ENCODE measurements at regions not wholly inside any gene's neighbourhood (a gene's known extent, or its start where the extent isn't known, plus 50 kb on each side); places are given as distances from the start of the nearest gene placed in this dataset.

- no peak for FAIRE-seq
- Histone ChIP-seq H3K9ac (replicated peaks; ENCODE audit: extremely low read depth, insufficient read depth, low read length) (no peak overlapping the region), H4K20me1 (replicated peaks; ENCODE audit: control insufficient read depth, extremely low read depth, insufficient read depth, low read length) (no peaks in the 10 kb centered on the region), H3K4me1 (ENCODE audit: control insufficient read depth, extremely low read depth, insufficient read depth, low read length) (no peaks in the 10 kb centered on the region), H3K27ac (ENCODE audit: insufficient read depth, low read depth, low read length) (no peak overlapping the region), H3K79me2 (ENCODE audit: control insufficient read depth, insufficient read depth, low read length) (no peaks in the 10 kb centered on the region), H3K4me3 (replicated peaks in 1 of 3; ENCODE audit: insufficient read depth in 1 of 3, low read depth in 1 of 3, low read length in 3 of 3) (no peak overlapping the region), H3K9me3 (replicated peaks; ENCODE audit: control insufficient read depth, insufficient read depth, low read length) (no peaks in the 10 kb centered on the region), H3K36me3 (ENCODE audit: control insufficient read depth in 2 of 2, extremely low read depth in 1 of 2, insufficient read depth in 2 of 2, low read length in 2 of 2) (no peaks in the 10 kb centered on the region), H2AFZ (ENCODE audit: low read depth, low read length) (no peak overlapping the region), H3K4me2 (ENCODE audit: insufficient read depth, low read length) (no peak overlapping the region), H3K27me3 (ENCODE audit: control insufficient read depth in 2 of 2, insufficient read depth in 2 of 2, low read length in 2 of 2) (no peaks in the 10 kb centered on the region), H3K9me1 (replicated peaks; ENCODE audit: control insufficient read depth, extremely low read depth, insufficient read depth, low read length) (no peaks in the 10 kb centered on the region)
- TF ChIP-seq POLR2AphosphoS5 (IDR thresholded peaks at IDR 0.05; ENCODE audit: insufficient read depth, low read depth, low read length) (no peak), JUN (IDR thresholded peaks at IDR 0.05; ENCODE audit: borderline replicate concordance, insufficient read depth, insufficient read length, low read depth) (no peak), FOS (IDR thresholded peaks at IDR 0.05; ENCODE audit: borderline replicate concordance, insufficient read depth, low read length) (no peak), GATA2 (IDR thresholded peaks at IDR 0.05; ENCODE audit: insufficient read depth, insufficient read length, low read depth, low read length) (no peak), CTCF (IDR thresholded peaks at IDR 0.05; ENCODE audit: extremely low read depth in 1 of 2, insufficient read depth in 1 of 2, low read depth in 1 of 2, low read length in 2 of 2) (no peak), POLR2A (IDR thresholded peaks at IDR 0.05; ENCODE audit: low read depth, low read length) (no peak), MAX (IDR thresholded peaks at IDR 0.05; ENCODE audit: insufficient read depth, insufficient read length) (no peak), EZH2 (IDR thresholded peaks at IDR 0.05; ENCODE audit: borderline replicate concordance, low read depth, low read length, severe bottlenecking) (no peak), MYC (IDR thresholded peaks at IDR 0.05; ENCODE audit: low read depth, low read length) (no peak)
- intact Hi-C loops (cut with micrococcal nuclease), result no loop called here
- no peak for DNase-seq (ENCODE audit: low read depth, low spot score)
- BruUV-seq (replicated peaks), result no TSS peak
- ChIA-PET POLR2A (no interaction called here), CTCF (no interaction called here)
- dilution Hi-C loops (cut with MboI; ENCODE audit: extremely low pct_ligation_motif_present, low sequenced_read_pairs), result no loop called here
These were observed 569.2 kb upstream of the PTPRD start for GRCh38 chr9:11182001-11182400.
